PC-9 (cell line): ENCODE measurements at regions not wholly inside any gene's neighbourhood (a gene's known extent, or its start where the extent isn't known, plus 50 kb on each side); places are given as distances from the start of the nearest gene placed in this dataset.

Experiments used
- EZH2 ChIP-seq: fragments of 200-600 bp; sonication (generic); IDR thresholded peaks from 2 replicates; pipeline ENCODE4 v1.8.0; 2017; ENCODE audit warnings: antibody characterized with exemption, low read depth
- TF ChIP-seq, protein P1 (sequence below): fragments of 200-600 bp; sonication (generic); conservative IDR thresholded peaks from 2 replicates; pipeline ENCODE4 v1.6.1; 2017; ENCODE audit warnings: mixed run types, antibody characterized with exemption, mild to moderate bottlenecking, moderate library complexity

DNA sequence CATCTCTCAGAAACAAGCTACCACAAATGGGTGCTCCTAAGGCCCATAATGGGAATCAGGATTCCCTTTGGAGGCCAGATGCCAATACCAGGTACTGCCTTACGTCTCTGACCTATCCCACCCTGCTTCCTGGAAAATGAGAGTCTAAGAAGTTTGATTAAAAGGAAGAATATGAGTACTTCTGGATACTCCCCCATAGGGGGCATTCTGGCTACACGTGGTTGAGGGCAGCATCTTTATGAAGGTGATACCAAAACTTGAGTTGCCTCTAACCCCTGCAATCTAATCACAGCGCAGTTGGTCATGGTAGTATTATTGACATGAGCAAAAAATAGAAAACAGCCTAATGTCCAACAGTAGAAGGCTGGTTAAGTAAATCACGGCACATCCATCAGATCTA is 184.2 kb upstream of the LHX5 start:
- TF ChIP-seq, protein P1, sequence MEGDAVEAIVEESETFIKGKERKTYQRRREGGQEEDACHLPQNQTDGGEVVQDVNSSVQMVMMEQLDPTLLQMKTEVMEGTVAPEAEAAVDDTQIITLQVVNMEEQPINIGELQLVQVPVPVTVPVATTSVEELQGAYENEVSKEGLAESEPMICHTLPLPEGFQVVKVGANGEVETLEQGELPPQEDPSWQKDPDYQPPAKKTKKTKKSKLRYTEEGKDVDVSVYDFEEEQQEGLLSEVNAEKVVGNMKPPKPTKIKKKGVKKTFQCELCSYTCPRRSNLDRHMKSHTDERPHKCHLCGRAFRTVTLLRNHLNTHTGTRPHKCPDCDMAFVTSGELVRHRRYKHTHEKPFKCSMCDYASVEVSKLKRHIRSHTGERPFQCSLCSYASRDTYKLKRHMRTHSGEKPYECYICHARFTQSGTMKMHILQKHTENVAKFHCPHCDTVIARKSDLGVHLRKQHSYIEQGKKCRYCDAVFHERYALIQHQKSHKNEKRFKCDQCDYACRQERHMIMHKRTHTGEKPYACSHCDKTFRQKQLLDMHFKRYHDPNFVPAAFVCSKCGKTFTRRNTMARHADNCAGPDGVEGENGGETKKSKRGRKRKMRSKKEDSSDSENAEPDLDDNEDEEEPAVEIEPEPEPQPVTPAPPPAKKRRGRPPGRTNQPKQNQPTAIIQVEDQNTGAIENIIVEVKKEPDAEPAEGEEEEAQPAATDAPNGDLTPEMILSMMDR: no peak
- no peak for TF ChIP-seq EZH2
